Hepatocyte (in vitro differentiated cells): ENCODE measurements at regions not wholly inside any gene's neighbourhood (a gene's known extent, or its start where the extent isn't known, plus 50 kb on each side); places are given as distances from the start of the nearest gene placed in this dataset.

Experiments
- CTCF ChIP-seq: fragments of 200-600 bp; sonication (generic); IDR thresholded peaks from 2 replicates; pipeline ENCODE4 v1.5.1; 2016; ENCODE audit warnings: antibody characterized with exemption, mild to moderate bottlenecking; ENCODE audit not compliant: poor library complexity
- EZH2 ChIP-seq: fragments of 200-600 bp; sonication (generic); IDR thresholded peaks from 2 replicates; pipeline ENCODE4 v1.6.1; 2016; ENCODE audit warnings: antibody characterized with exemption, mild to moderate bottlenecking, borderline replicate concordance

GRCh38 chrX:97938706-97939105 is 1055.0 kb downstream of the RPA4 start:
- TF ChIP-seq CTCF (no peak), EZH2 (no peak)
